ENCODE measurements at regions not wholly inside any gene's neighbourhood (a gene's known extent, or its start where the extent isn't known, plus 50 kb on each side); places are given as distances from the start of the nearest gene placed in this dataset.
"Not testable (repeated sequence)": the region's sequence is repeated elsewhere in the genome, so short reads cannot be mapped to it uniquely, and the experiment has no call there.

DNA sequence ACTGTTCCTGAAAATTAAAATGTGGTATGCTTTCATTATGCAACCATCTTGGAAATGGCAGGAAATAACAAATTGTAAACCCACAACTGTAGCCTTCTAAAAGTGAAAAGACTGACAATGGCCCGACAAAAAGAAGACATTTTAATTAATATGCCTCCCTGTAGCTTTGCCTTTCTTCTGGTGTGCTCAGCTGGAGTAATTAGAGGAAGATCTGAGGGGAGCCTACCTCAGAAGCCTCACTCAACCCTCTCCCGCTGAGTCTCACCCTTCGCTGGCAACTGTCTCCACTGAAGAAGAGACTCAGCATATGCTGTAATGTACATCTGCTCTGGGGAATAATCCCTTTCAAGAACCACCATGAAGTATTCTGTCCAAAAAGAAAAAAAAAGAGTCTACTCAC, 104.7 kb upstream of the SETMAR start:
- 85 to 92% methylated on average over 3 of the region's 3 CpGs for WGBS, 2 donors
- Histone ChIP-seq H3K27ac (no peak overlapping the region), H3K36me3 (no peaks in the 10 kb centered on the region), H3K4me3 (no peak overlapping the region), H3K9me3 (no peaks in the 10 kb centered on the region), H3K27me3 (no peaks in the 10 kb centered on the region), H3K4me1 (no peaks in the 10 kb centered on the region)
- no peak for DNase-seq (ENCODE audit: low spot score in 2 of 2)
- no peak for TF ChIP-seq POLR2A (IDR thresholded peaks at IDR 0.05)
- no peak for TF ChIP-seq EP300 (IDR thresholded peaks at IDR 0.05)
- TF ChIP-seq, protein P1, sequence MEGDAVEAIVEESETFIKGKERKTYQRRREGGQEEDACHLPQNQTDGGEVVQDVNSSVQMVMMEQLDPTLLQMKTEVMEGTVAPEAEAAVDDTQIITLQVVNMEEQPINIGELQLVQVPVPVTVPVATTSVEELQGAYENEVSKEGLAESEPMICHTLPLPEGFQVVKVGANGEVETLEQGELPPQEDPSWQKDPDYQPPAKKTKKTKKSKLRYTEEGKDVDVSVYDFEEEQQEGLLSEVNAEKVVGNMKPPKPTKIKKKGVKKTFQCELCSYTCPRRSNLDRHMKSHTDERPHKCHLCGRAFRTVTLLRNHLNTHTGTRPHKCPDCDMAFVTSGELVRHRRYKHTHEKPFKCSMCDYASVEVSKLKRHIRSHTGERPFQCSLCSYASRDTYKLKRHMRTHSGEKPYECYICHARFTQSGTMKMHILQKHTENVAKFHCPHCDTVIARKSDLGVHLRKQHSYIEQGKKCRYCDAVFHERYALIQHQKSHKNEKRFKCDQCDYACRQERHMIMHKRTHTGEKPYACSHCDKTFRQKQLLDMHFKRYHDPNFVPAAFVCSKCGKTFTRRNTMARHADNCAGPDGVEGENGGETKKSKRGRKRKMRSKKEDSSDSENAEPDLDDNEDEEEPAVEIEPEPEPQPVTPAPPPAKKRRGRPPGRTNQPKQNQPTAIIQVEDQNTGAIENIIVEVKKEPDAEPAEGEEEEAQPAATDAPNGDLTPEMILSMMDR (IDR thresholded peaks at IDR 0.05) = no peak

DNA sequence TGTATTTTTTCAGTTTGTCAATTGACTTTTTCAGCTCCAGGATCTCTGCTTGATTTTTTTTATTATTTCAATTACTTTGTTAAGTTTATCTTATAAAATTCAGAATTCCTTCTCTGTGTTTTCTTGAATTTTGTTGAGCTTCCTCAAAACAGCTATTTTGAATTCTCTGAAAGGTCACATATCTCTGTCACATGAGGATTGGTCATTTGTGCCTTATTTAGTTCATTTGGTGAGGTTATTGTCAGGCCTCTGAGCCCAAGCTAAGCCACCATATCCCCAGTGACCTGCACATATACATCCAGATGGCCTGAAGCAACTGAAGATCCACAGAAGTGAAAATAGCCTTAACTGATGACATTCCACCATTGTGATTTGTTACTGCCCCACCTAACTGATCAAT, 98.4 kb upstream of the SETMAR start:
- H3K27me3 ChIP-seq; H3K27ac ChIP-seq; H3K36me3 ChIP-seq; H3K9me3 ChIP-seq; H3K4me1 ChIP-seq; DNase-seq (ENCODE audit: low spot score in 2 of 2); H3K4me3 ChIP-seq: not testable (repeated sequence)

DNA sequence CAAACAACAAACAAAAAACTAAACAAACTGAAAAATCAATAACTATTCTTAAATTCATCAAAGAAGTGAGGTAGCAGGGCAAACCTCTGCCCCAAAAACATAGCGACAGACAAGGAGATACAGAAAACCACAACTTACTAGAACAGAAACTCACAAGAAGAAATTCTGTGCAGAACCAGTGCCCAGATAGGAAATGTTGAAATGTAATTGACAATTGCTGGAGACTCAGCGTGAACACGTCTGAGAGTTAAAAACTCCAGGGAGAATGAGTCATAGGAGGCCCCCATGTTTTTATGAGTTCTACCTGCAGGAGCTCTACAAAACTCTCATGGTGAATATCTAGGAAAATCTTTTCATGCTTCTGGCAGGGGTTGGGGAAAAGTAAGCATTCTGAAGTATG, 95.5 kb upstream of the SETMAR start:
- no peaks in the 10 kb centered on the region for H3K36me3 ChIP-seq
- TF ChIP-seq EP300 (IDR thresholded peaks at IDR 0.05) = no peak
- TF ChIP-seq, protein P1 (IDR thresholded peaks at IDR 0.05) = no peak
- no peak for TF ChIP-seq POLR2A (IDR thresholded peaks at IDR 0.05)
- H3K4me1 ChIP-seq = no peaks in the 10 kb centered on the region
- H3K9me3 ChIP-seq = peaks cover 0 to 10% (median 0%) of the 10 kb centered on the region in 4 donors
- no peak for DNase-seq (ENCODE audit: low spot score in 2 of 2)
- no peaks in the 10 kb centered on the region for H3K27me3 ChIP-seq
- WGBS, 2 donors = 36 to 44% methylated on average over 3 of the region's 3 CpGs
- no peak overlapping the region for H3K4me3 ChIP-seq
- no peak overlapping the region for H3K27ac ChIP-seq

DNA sequence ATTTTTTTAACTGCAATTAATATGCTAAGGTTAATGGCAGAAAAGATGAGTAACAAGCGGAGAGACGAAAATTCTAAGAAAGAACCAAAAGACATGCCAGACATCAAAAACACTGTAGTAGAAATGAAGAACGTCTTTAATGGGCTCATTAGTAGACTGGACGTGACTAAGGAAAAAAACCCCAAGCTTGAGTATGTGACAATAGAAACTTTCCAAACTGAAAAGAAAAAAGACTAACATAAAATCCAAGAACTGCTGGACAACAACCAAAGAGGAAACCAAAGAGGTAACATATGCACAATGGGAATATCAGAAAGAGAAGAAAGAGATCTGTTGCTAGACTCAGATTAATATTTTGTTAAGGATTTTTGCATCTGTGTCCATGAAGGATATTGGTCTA, 94.6 kb upstream of the SETMAR start:
- TF ChIP-seq POLR2A (IDR thresholded peaks at IDR 0.05) (no peak), EP300 (IDR thresholded peaks at IDR 0.05) (no peak)
- TF ChIP-seq, protein P1 (IDR thresholded peaks at IDR 0.05) = no peak
- no peaks in the 10 kb centered on the region for H3K36me3 ChIP-seq
- peaks cover 0 to 18% (median 0%) of the 10 kb centered on the region in 4 donors for H3K9me3 ChIP-seq
- no peak overlapping the region for H3K4me3 ChIP-seq
- DNase-seq (ENCODE audit: low spot score in 2 of 2) = no peak
- WGBS, 2 donors = 62 to 70% methylated on average over 4 of the region's 4 CpGs
- no peak overlapping the region for H3K27ac ChIP-seq
- H3K27me3 ChIP-seq = no peaks in the 10 kb centered on the region
- H3K4me1 ChIP-seq = no peaks in the 10 kb centered on the region

DNA sequence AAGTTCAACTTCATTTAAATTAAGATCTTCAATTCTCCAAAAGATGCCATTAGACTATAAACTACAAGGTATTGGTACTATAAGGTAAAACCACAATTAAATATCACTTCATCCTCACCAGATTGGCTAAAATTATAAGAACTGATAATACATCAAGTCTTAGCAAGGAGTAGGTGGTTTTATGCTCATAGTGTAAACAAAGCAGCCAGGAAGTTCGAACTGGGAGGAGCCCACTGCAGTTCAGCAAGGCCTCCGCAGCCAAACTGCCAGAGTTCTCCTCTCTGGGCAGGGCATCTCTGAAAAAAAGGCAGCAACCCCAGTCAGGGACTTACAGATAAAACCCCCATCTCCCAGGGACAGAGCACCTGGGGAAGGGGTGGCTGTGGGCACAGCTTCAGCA, 91.6 kb upstream of the SETMAR start:
- Histone ChIP-seq H3K9me3 (peaks cover 0 to 37% (median 0%) of the 10 kb centered on the region in 4 donors), H3K27me3 (no peaks in the 10 kb centered on the region), H3K36me3 (no peaks in the 10 kb centered on the region), H3K4me1 (no peaks in the 10 kb centered on the region), H3K27ac (no peak overlapping the region), H3K4me3 (no peak overlapping the region)
- DNase-seq (ENCODE audit: low spot score in 2 of 2) = no peak
- 51 to 81% methylated on average over 2 of the region's 2 CpGs for WGBS, 2 donors
- TF ChIP-seq, protein P1 (IDR thresholded peaks at IDR 0.05) = no peak

DNA sequence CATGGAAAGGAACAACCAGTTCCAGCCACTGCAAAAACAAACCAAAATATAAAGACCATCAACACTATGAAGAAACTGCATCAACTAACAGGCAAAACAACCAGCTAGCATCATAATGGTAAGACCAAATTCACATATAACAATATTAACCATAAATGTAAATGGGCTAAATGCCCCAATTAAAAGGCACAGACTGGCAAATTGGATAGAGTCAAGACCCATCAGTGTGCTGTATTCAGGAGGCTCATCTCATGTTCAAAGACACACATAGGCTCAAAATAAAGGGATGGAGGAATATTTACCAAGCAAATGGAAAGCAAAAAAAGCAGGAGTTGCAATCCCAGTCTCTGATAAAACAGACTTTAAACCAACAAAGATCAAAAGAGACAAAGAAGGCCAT, 89.7 kb upstream of the SETMAR start:
- DNase-seq (ENCODE audit: low spot score in 2 of 2); H3K27me3 ChIP-seq; H3K36me3 ChIP-seq; H3K4me3 ChIP-seq; H3K4me1 ChIP-seq; H3K27ac ChIP-seq: not testable (repeated sequence)
- peaks cover 0 to 40% (median 0%) of the 10 kb centered on the region in 4 donors for H3K9me3 ChIP-seq

DNA sequence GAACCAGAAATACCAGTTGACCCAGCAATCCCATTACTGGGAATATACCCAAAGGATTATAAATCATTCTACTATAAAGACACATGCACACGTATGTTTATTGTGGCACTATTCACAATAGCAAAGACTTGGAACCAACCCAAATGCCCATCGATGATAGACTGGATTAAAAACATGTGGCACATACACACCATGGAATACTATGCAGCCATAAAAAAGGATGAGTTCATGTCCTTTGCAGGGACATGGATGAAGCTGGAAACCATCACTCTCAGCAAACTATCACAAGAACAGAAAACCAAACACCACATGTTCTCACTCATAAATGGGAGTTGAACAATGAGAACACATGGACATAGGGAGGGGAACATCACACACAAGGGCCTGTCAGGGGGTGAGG, 86.2 kb upstream of the SETMAR start:
- 92 to 93% methylated on average over 2 of the region's 2 CpGs for WGBS, 2 donors
- not testable (repeated sequence) for H3K4me3 ChIP-seq; H3K27me3 ChIP-seq; H3K36me3 ChIP-seq; H3K27ac ChIP-seq; DNase-seq (ENCODE audit: low spot score in 2 of 2)
- peaks cover 0 to 37% (median 0%) of the 10 kb centered on the region in 4 donors for H3K9me3 ChIP-seq
- H3K4me1 ChIP-seq = peaks cover 0 to 13% (median 5%) of the 10 kb centered on the region in 4 donors

Measured in tibial nerve (tissue), 4 donors.